ENCODE measurements at regions not wholly inside any gene's neighbourhood (a gene's known extent, or its start where the extent isn't known, plus 50 kb on each side); places are given as distances from the start of the nearest gene placed in this dataset.
"Not testable (repeated sequence)": the region's sequence is repeated elsewhere in the genome, so short reads cannot be mapped to it uniquely, and the experiment has no call there.

DNA sequence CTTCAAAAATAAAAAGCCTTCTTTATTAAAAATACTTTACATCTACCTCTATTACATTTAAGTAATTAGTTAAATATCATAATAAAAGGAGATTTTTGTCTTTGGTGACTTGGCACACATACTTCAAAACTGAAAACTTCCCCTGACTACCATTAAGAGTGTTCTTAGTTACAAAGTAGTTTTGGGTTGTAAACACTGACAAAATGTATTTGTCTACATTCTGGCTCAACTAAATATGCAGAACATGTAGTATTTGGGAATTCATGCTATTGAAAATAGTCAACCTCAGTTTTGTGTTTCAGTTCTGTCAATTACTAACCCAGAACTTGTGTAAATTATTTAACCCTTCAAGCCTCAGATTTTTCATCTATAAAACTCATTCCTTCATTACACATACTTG is 311.5 kb downstream of the RAD51AP2 start:
- no peak overlapping the region for H2AFZ ChIP-seq (ENCODE audit: control insufficient read depth, low read length)
- no peaks in the 10 kb centered on the region for H3K9me1 ChIP-seq (ENCODE audit: control insufficient read depth, extremely low read depth, insufficient read depth, low read length)
- H3K4me2 ChIP-seq (ENCODE audit: control insufficient read depth, extremely low read depth, insufficient read depth, low read depth, low read length) = no peak overlapping the region
- no peaks in the 10 kb centered on the region for H4K20me1 ChIP-seq (ENCODE audit: control insufficient read depth, extremely low read depth, insufficient read depth, low read length)
- no peak overlapping the region for H3K27ac ChIP-seq (ENCODE audit: control insufficient read depth, insufficient read depth, low read length)
- H3K4me3 ChIP-seq (ENCODE audit: control insufficient read depth in 2 of 3, extremely low read depth in 1 of 3, insufficient read depth in 2 of 3, low read depth in 1 of 3, low read length in 3 of 3) = no peak overlapping the region
- dilution Hi-C loops (cut with MboI; ENCODE audit: extremely low pct_ligation_motif_present, low sequenced_read_pairs) = no loop called here
- no peaks in the 10 kb centered on the region for H3K79me2 ChIP-seq (ENCODE audit: control insufficient read depth, insufficient read depth, low read length)
- TF ChIP-seq, protein P1, sequence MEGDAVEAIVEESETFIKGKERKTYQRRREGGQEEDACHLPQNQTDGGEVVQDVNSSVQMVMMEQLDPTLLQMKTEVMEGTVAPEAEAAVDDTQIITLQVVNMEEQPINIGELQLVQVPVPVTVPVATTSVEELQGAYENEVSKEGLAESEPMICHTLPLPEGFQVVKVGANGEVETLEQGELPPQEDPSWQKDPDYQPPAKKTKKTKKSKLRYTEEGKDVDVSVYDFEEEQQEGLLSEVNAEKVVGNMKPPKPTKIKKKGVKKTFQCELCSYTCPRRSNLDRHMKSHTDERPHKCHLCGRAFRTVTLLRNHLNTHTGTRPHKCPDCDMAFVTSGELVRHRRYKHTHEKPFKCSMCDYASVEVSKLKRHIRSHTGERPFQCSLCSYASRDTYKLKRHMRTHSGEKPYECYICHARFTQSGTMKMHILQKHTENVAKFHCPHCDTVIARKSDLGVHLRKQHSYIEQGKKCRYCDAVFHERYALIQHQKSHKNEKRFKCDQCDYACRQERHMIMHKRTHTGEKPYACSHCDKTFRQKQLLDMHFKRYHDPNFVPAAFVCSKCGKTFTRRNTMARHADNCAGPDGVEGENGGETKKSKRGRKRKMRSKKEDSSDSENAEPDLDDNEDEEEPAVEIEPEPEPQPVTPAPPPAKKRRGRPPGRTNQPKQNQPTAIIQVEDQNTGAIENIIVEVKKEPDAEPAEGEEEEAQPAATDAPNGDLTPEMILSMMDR (optimal IDR thresholded peaks at IDR 0.05 in 1 of 3, IDR thresholded peaks at IDR 0.05 in 1 of 3, conservative IDR thresholded peaks at IDR 0.05 in 1 of 3; ENCODE audit: extremely low read depth in 1 of 3, insufficient read depth in 2 of 3, low read length in 3 of 3) = no peak
- no peak for TF ChIP-seq EZH2 (IDR thresholded peaks at IDR 0.05; ENCODE audit: low read length)
- FAIRE-seq = no peak
- no peaks in the 10 kb centered on the region for H3K9me3 ChIP-seq (ENCODE audit: control insufficient read depth, low read depth, low read length)
- H3K9ac ChIP-seq (ENCODE audit: control insufficient read depth, extremely low read depth, insufficient read depth, low read length) = no peak overlapping the region
- no peak for DNase-seq (ENCODE audit: low read depth, low spot score)
- no peaks in the 10 kb centered on the region for H3K4me1 ChIP-seq (ENCODE audit: control insufficient read depth, extremely low read depth, insufficient read depth, low read length)
- no peaks in the 10 kb centered on the region for H3K36me3 ChIP-seq (ENCODE audit: control insufficient read depth in 2 of 2, extremely low read depth in 1 of 2, insufficient read depth in 2 of 2, low read length in 2 of 2)
- H3K27me3 ChIP-seq (ENCODE audit: control insufficient read depth, extremely low read depth, insufficient read depth, low read length) = no peaks in the 10 kb centered on the region

DNA sequence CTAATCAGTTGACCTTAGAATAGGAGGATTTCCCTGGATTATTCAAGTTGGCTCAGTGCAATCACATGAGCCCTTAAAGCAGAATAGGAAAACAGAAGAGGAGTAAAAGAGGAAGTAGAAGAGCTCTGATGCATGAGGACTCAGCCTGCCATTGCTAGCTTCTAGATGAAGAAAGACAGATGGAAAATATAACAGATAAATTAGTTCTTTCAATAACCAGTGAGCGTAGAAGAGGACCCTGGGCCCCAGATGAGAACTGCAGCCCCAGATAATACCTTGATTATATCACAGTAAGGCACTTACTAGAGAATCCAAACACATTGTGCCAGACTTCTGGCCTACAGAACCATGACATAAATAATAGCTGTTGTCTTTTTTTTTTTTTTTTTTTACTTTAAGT is 314.0 kb downstream of the RAD51AP2 start:
- H3K4me3 ChIP-seq (ENCODE audit: control insufficient read depth in 2 of 3, extremely low read depth in 1 of 3, insufficient read depth in 2 of 3, low read depth in 1 of 3, low read length in 3 of 3); H3K4me2 ChIP-seq (ENCODE audit: control insufficient read depth, extremely low read depth, insufficient read depth, low read depth, low read length); H3K9me1 ChIP-seq (ENCODE audit: control insufficient read depth, extremely low read depth, insufficient read depth, low read length); H4K20me1 ChIP-seq (ENCODE audit: control insufficient read depth, extremely low read depth, insufficient read depth, low read length); H3K79me2 ChIP-seq (ENCODE audit: control insufficient read depth, insufficient read depth, low read length); H2AFZ ChIP-seq (ENCODE audit: control insufficient read depth, low read length); H3K4me1 ChIP-seq (ENCODE audit: control insufficient read depth, extremely low read depth, insufficient read depth, low read length); H3K9ac ChIP-seq (ENCODE audit: control insufficient read depth, extremely low read depth, insufficient read depth, low read length); H3K36me3 ChIP-seq (ENCODE audit: control insufficient read depth in 2 of 2, extremely low read depth in 1 of 2, insufficient read depth in 2 of 2, low read length in 2 of 2); H3K27me3 ChIP-seq (ENCODE audit: control insufficient read depth, extremely low read depth, insufficient read depth, low read length); dilution Hi-C loops (cut with MboI; ENCODE audit: extremely low pct_ligation_motif_present, low sequenced_read_pairs); H3K27ac ChIP-seq (ENCODE audit: control insufficient read depth, insufficient read depth, low read length); H3K9me3 ChIP-seq (ENCODE audit: control insufficient read depth, low read depth, low read length); FAIRE-seq; DNase-seq (ENCODE audit: low read depth, low spot score): not testable (repeated sequence)

DNA sequence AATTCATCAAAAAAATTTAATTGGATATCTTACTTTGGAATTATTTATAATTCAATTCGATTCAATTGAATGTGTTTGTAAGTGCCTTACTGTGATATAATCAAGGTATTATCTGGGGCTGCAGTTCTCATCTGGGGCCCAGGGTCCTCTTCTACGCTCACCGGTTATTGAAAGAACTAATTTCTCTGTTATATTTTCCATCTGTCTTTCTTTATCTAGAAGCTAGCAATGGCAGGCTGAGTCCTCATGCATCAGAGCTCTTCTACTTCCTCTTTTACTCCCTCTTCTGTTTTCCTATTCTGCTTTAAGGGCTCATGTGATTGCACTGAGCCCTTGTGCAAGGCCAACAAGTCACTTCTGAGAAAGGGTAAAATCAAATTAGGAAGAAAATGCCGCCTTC is 315.6 kb downstream of the RAD51AP2 start:
- H3K9me3 ChIP-seq (ENCODE audit: control insufficient read depth, low read depth, low read length); FAIRE-seq; H3K27ac ChIP-seq (ENCODE audit: control insufficient read depth, insufficient read depth, low read length); H3K9me1 ChIP-seq (ENCODE audit: control insufficient read depth, extremely low read depth, insufficient read depth, low read length); H3K4me2 ChIP-seq (ENCODE audit: control insufficient read depth, extremely low read depth, insufficient read depth, low read depth, low read length); H3K79me2 ChIP-seq (ENCODE audit: control insufficient read depth, insufficient read depth, low read length); H3K9ac ChIP-seq (ENCODE audit: control insufficient read depth, extremely low read depth, insufficient read depth, low read length); H3K36me3 ChIP-seq (ENCODE audit: control insufficient read depth in 2 of 2, extremely low read depth in 1 of 2, insufficient read depth in 2 of 2, low read length in 2 of 2); H3K4me3 ChIP-seq (ENCODE audit: control insufficient read depth in 2 of 3, extremely low read depth in 1 of 3, insufficient read depth in 2 of 3, low read depth in 1 of 3, low read length in 3 of 3); H4K20me1 ChIP-seq (ENCODE audit: control insufficient read depth, extremely low read depth, insufficient read depth, low read length); H3K4me1 ChIP-seq (ENCODE audit: control insufficient read depth, extremely low read depth, insufficient read depth, low read length); H3K27me3 ChIP-seq (ENCODE audit: control insufficient read depth, extremely low read depth, insufficient read depth, low read length); H2AFZ ChIP-seq (ENCODE audit: control insufficient read depth, low read length); dilution Hi-C loops (cut with MboI; ENCODE audit: extremely low pct_ligation_motif_present, low sequenced_read_pairs); DNase-seq (ENCODE audit: low read depth, low spot score): not testable (repeated sequence)
